MG63 (cell line): ENCODE measurements at regions not wholly inside any gene's neighbourhood (a gene's known extent, or its start where the extent isn't known, plus 50 kb on each side); places are given as distances from the start of the nearest gene placed in this dataset.

Experiments
- DNase-seq: peaks from one replicate; pipeline ENCODE4 v3.0.0-alpha.2; 2020
- H3K27me3 ChIP-seq: fragments of 250-450 bp; sonication (Bioruptor Pico); 2 replicates; pipeline ENCODE4 v1.5.1; 2020; ENCODE audit warnings: mild to moderate bottlenecking, moderate library complexity
- H3K36me3 ChIP-seq: fragments of 250-450 bp; sonication (Bioruptor Pico); 2 replicates; pipeline ENCODE4 v1.5.1; 2020; ENCODE audit warnings: mild to moderate bottlenecking, moderate library complexity
- H3K4me3 ChIP-seq: fragments of 250-450 bp; sonication (Bioruptor Pico); 2 replicates; pipeline ENCODE4 v1.5.1; 2020; ENCODE audit warnings: mild to moderate bottlenecking, moderate library complexity
- H3K9me3 ChIP-seq: fragments of 250-450 bp; sonication (Bioruptor Pico); 2 replicates; pipeline ENCODE4 v1.5.1; 2020; ENCODE audit warnings: mild to moderate bottlenecking, moderate library complexity

- Histone ChIP-seq H3K4me3 (no peak overlapping the region), H3K36me3 (no peaks in the 10 kb centered on the region), H3K9me3 (no peaks in the 10 kb centered on the region), H3K27me3 (no peaks in the 10 kb centered on the region)
- DNase-seq, result no peak
These were observed 1640.0 kb upstream of the PRR20A start for GRCh38 chr13:55500694-55501093.

DNA sequence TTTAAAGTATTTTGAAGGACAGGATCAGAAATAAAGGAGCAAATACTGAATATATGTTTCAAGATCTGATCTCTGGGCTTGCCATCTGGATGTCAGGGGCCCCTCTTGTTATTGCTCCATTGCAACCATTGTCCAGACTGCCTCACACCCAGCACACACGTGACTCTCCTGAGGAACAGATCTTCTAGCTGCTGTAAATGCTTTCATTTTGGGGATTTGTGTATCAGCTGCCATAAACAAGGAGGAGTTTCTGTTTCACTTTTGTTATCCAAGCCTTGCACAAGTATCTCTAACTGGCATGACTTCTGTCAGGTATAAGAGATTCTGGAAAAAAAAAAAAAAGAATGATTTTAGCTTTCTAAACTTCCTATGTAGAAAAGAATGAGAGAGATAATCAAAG is 1624.1 kb upstream of the PRR20A start:
- no peaks in the 10 kb centered on the region for H3K9me3 ChIP-seq
- no peaks in the 10 kb centered on the region for H3K36me3 ChIP-seq
- H3K27me3 ChIP-seq, result no peaks in the 10 kb centered on the region
- DNase-seq, result no peak
- H3K4me3 ChIP-seq, result no peak overlapping the region

- Histone ChIP-seq H3K36me3 (no peaks in the 10 kb centered on the region), H3K4me3 (no peak overlapping the region), H3K27me3 (no peaks in the 10 kb centered on the region), H3K9me3 (no peaks in the 10 kb centered on the region)
- DNase-seq, result no peak
These were observed 1623.4 kb upstream of the PRR20A start for GRCh38 chr13:55517312-55517711.

DNA sequence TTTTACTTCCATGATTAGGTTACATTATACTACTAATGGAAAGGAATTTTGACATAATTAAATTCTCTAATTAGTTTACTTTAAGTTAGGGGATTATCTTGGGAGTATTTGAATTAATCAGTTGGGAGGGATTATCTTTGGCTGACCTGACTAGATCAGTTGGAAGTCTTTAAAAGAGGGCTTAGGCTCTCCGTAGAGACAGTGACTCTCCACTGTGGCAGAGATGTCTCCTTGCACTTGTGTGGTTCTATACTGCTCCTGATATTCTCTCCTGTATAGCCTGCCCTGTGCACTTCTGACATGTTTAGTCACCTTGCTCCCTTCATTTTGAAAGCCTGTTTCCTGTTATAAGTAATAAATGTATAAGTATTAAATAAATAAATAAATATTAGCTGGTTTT is 1612.3 kb upstream of the PRR20A start:
- Histone ChIP-seq H3K27me3 (no peaks in the 10 kb centered on the region), H3K4me3 (no peak overlapping the region), H3K36me3 (no peaks in the 10 kb centered on the region), H3K9me3 (no peaks in the 10 kb centered on the region)
- DNase-seq, result no peak

- H3K27me3 ChIP-seq, result no peaks in the 10 kb centered on the region
- H3K9me3 ChIP-seq, result no peaks in the 10 kb centered on the region
- DNase-seq, result no peak
- no peak overlapping the region for H3K4me3 ChIP-seq
- no peaks in the 10 kb centered on the region for H3K36me3 ChIP-seq
These were observed 1606.4 kb upstream of the PRR20A start for GRCh38 chr13:55534306-55534705.

DNA sequence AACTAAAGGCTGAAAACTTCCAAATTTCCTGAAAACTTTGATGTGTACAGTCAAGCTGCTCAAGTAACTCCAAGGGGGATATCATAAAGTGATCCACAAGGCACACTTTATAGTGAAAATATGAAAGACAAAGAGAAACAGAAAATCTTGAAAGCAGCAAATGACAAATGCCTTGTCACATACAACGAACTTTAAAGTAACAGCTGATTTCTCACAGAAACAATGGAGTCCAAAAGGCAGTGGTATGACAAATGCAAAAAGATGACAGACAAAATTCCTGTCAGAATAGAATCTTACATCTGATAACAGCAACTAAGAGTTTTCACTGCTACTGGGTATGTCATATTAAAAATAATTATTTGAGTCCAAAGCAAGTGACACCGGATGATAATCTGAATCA is 1602.3 kb upstream of the PRR20A start:
- no peak for DNase-seq
- Histone ChIP-seq H3K36me3 (no peaks in the 10 kb centered on the region), H3K9me3 (no peaks in the 10 kb centered on the region), H3K27me3 (no peaks in the 10 kb centered on the region), H3K4me3 (no peak overlapping the region)

DNA sequence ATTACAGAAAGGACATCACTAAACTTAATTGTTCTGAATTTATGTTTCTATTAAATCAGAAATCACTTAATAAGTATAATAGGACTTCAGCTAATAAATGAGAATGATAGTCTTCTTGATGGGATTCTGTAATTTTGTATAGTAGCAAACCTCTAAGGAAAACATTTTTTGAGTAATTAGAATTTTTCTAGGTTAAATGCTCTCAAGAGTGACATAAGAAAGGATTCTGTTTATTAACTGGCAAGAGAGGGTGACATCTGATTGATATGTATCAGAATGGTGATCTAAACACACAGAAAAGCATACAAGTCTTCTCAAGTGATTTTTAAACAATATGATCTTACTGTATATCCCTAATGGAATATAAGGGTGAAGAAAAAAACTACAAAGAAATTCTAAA is 1597.7 kb upstream of the PRR20A start:
- no peaks in the 10 kb centered on the region for H3K9me3 ChIP-seq
- H3K4me3 ChIP-seq, result no peak overlapping the region
- H3K27me3 ChIP-seq, result no peaks in the 10 kb centered on the region
- H3K36me3 ChIP-seq, result no peaks in the 10 kb centered on the region
- DNase-seq, result no peak

- no peak for DNase-seq
- no peaks in the 10 kb centered on the region for H3K36me3 ChIP-seq
These were observed 1590.1 kb upstream of the PRR20A start for GRCh38 chr13:55550624-55551023.

DNA sequence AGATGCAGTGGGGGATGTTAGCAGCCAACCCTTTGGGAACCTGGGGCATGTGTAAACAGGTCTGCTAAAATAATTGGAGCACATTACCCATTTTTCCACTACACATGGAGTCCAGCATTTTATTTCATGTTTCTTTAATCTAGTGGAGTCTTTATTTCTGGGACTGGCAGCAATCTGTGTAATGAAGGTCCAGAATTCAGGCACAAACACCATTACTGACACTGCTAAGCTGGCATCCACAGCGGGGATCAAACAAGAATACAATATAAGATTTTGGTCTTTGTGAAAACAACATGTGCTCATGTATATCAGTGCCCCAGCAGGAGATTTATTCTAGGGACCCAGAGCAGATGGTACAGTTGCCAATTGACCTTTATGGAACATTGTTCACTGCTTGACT is 1587.0 kb upstream of the PRR20A start:
- Histone ChIP-seq H3K36me3 (no peaks in the 10 kb centered on the region), H3K4me3 (no peak overlapping the region), H3K27me3 (no peaks in the 10 kb centered on the region), H3K9me3 (no peaks in the 10 kb centered on the region)
- no peak for DNase-seq

More at GRCh38 chr13:55550624-55551023, 1590.1 kb upstream of the PRR20A start:
- H3K27me3 ChIP-seq, result no peaks in the 10 kb centered on the region
- H3K4me3 ChIP-seq, result no peak overlapping the region
- H3K9me3 ChIP-seq, result no peaks in the 10 kb centered on the region

DNA sequence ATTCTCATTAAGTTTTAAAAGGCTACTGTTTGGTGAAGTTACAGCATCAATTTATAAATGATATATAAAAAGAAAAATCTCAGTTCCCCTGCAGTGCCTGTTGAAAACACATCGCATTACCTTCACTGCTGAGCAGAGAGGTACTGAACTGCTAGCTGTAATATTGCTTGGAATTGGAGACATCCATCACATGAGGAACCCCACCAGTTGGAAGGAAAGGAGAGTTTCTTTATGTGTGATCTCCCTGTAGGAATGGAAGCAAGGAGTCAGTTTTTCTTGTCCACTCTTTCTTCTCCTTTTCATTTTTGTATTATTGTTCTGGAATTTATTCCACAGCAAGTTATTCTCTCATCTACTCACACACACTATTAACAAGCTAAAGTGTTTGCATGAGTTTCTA is 1586.0 kb upstream of the PRR20A start:
- H3K36me3 ChIP-seq, result no peaks in the 10 kb centered on the region
- no peak overlapping the region for H3K4me3 ChIP-seq
- no peak for DNase-seq
- no peaks in the 10 kb centered on the region for H3K9me3 ChIP-seq
- no peaks in the 10 kb centered on the region for H3K27me3 ChIP-seq

DNA sequence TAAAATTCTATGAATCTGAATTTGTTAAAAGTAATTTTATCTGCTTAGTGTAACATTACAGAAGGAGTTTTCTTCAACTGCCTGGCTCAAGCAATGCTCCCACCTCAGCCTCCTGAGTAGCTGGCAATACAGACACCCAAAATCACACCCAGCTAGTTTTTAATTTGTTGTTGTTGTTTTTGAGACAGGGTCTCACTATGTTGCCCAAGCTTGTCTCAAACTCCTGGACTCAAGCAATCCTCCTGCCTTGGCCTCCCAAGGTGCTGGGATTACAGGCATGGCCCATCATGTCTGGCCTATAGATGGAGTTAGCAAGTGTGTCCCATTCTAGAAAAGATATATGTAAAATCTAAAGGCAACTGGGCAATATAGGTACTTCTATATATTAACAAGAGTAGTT is 1580.4 kb upstream of the PRR20A start:
- H3K27me3 ChIP-seq, result no peaks in the 10 kb centered on the region
- no peaks in the 10 kb centered on the region for H3K9me3 ChIP-seq
- DNase-seq, result no peak
- no peak overlapping the region for H3K4me3 ChIP-seq
- no peaks in the 10 kb centered on the region for H3K36me3 ChIP-seq

GRCh38 chr13:55563267-55563666 is 1577.5 kb upstream of the PRR20A start:
- DNase-seq, result no peak
- H3K4me3 ChIP-seq, result no peak overlapping the region
- H3K27me3 ChIP-seq, result no peaks in the 10 kb centered on the region
- H3K9me3 ChIP-seq, result no peaks in the 10 kb centered on the region
- no peaks in the 10 kb centered on the region for H3K36me3 ChIP-seq

DNA sequence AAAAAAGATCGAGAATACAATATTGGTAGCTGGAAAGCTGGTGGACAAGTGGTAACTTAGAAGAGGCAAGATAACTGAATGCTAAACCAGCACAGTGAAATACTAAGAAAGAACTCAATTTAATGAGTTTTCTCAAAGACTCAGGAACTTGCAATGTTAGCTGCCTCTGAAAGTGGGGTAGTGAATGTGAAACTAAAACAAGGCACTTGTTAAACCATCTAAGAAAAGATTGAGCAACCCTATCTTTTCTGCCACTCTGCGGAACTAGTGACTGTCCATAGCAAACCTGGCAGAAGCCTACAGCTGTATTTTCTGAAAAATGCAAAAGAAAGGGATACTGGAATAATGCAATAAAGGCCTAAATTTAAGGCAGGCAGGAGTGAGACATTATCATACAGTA is 1574.4 kb upstream of the PRR20A start:
- Histone ChIP-seq H3K4me3 (no peak overlapping the region), H3K36me3 (no peaks in the 10 kb centered on the region), H3K9me3 (no peaks in the 10 kb centered on the region), H3K27me3 (no peaks in the 10 kb centered on the region)
- DNase-seq, result no peak

DNA sequence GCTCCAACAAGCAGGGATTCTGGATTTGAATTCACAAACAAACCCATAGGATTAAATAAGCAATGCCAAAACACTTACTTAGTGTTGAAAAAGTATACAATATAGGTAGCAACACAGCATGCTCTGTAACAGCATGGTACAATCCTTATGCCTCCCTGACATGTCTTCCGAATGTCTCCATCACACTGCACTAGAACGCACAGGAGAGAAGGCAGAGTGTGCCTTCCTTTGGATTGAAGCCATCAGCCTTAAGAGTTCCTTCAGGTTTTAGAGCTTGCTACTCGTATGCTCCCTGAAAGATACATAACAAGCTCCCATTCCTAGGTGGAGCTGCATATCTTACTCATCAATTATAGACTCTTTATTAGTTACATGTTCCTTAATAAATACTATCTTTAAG is 1573.9 kb upstream of the PRR20A start:
- H3K36me3 ChIP-seq, result no peaks in the 10 kb centered on the region
- H3K9me3 ChIP-seq, result no peaks in the 10 kb centered on the region
- no peak overlapping the region for H3K4me3 ChIP-seq
- DNase-seq, result no peak
- H3K27me3 ChIP-seq, result no peaks in the 10 kb centered on the region

- H3K9me3 ChIP-seq, result no peaks in the 10 kb centered on the region
- H3K4me3 ChIP-seq, result no peak overlapping the region
- no peaks in the 10 kb centered on the region for H3K36me3 ChIP-seq
- peaks cover under 1% of the 10 kb centered on the region; the same call in 1 of the 2 replicates for H3K27me3 ChIP-seq
- no peak for DNase-seq
These were observed 1572.7 kb upstream of the PRR20A start for GRCh38 chr13:55567721-55568625.

GRCh38 chr13:55569082-55569481 is 1571.6 kb upstream of the PRR20A start:
- Histone ChIP-seq H3K27me3 (peaks cover 2% of the 10 kb centered on the region; the same call in 1 of the 2 replicates), H3K4me3 (no peak overlapping the region), H3K36me3 (no peaks in the 10 kb centered on the region), H3K9me3 (no peaks in the 10 kb centered on the region)
- DNase-seq, result no peak

- H3K9me3 ChIP-seq, result no peaks in the 10 kb centered on the region
- H3K4me3 ChIP-seq, result no peak overlapping the region
- DNase-seq, result no peak
- no peaks in the 10 kb centered on the region for H3K36me3 ChIP-seq
- H3K27me3 ChIP-seq, result peaks cover 2% of the 10 kb centered on the region; the same call in 1 of the 2 replicates
These were observed 1571.2 kb upstream of the PRR20A start for GRCh38 chr13:55569514-55569913.

- Histone ChIP-seq H3K4me3 (no peak overlapping the region), H3K9me3 (no peaks in the 10 kb centered on the region), H3K36me3 (no peaks in the 10 kb centered on the region), H3K27me3 (peaks cover 2% of the 10 kb centered on the region; the same call in 1 of the 2 replicates)
- DNase-seq, result no peak
These were observed 1570.3 kb upstream of the PRR20A start for GRCh38 chr13:55570371-55570770.
